ENCODE measurements at regions not wholly inside any gene's neighbourhood (a gene's known extent, or its start where the extent isn't known, plus 50 kb on each side); places are given as distances from the start of the nearest gene placed in this dataset.

GRCh38 chr5:125376059-125376641 is 629.7 kb upstream of the ZNF608 start:
- intact Hi-C loops (cut with DNase I), result no loop called here
- no peaks in the 10 kb centered on the region for H3K27me3 ChIP-seq
- no peak overlapping the region for H3K27ac ChIP-seq
- no peaks in the 10 kb centered on the region for H3K9me3 ChIP-seq
- no peaks in the 10 kb centered on the region for H3K4me1 ChIP-seq
- H3K36me3 ChIP-seq, result no peaks in the 10 kb centered on the region
- TF ChIP-seq POLR2A (IDR thresholded peaks at IDR 0.05) (no peak), CTCF (IDR thresholded peaks at IDR 0.05) (no peak)
- WGBS, 2 donors, result 95 to 96% methylated on average over 12 of the region's 12 CpGs
- no peak overlapping the region for H3K4me3 ChIP-seq (replicated peaks in 1 of 3)
- no peak for DNase-seq

GRCh38 chr5:125377141-125377540 is 630.7 kb upstream of the ZNF608 start:
- Histone ChIP-seq H3K4me1 (no peaks in the 10 kb centered on the region), H3K27me3 (no peaks in the 10 kb centered on the region), H3K27ac (no peak overlapping the region), H3K9me3 (no peaks in the 10 kb centered on the region), H3K36me3 (no peaks in the 10 kb centered on the region), H3K4me3 (replicated peaks in 1 of 3) (no peak overlapping the region)
- TF ChIP-seq POLR2A (IDR thresholded peaks at IDR 0.05) (no peak), CTCF (IDR thresholded peaks at IDR 0.05) (no peak)
- 66 to 88% methylated on average over 1 of the region's 1 CpG for WGBS, 2 donors
- intact Hi-C loops (cut with DNase I), result no loop called here
- DNase-seq, result no peak

- H3K27me3 ChIP-seq, result no peaks in the 10 kb centered on the region
- H3K4me3 ChIP-seq (replicated peaks in 1 of 3), result no peak overlapping the region
- H3K36me3 ChIP-seq, result no peaks in the 10 kb centered on the region
- no peak for DNase-seq
- TF ChIP-seq CTCF (IDR thresholded peaks at IDR 0.05) (no peak), POLR2A (IDR thresholded peaks at IDR 0.05) (no peak)
- no peaks in the 10 kb centered on the region for H3K9me3 ChIP-seq
- no peaks in the 10 kb centered on the region for H3K4me1 ChIP-seq
- intact Hi-C loops (cut with DNase I), result no loop called here
- H3K27ac ChIP-seq, result no peak overlapping the region
- 80 to 89% methylated on average over 6 of the region's 6 CpGs for WGBS, 2 donors
These were observed 634.9 kb upstream of the ZNF608 start for GRCh38 chr5:125381290-125381689.

GRCh38 chr5:125384071-125384470 is 637.6 kb upstream of the ZNF608 start:
- no peak for DNase-seq
- H3K27ac ChIP-seq, result no peak overlapping the region
- no peaks in the 10 kb centered on the region for H3K27me3 ChIP-seq
- TF ChIP-seq CTCF (IDR thresholded peaks at IDR 0.05), result no peak
- no peak for TF ChIP-seq POLR2A (IDR thresholded peaks at IDR 0.05)
- no peak overlapping the region for H3K4me3 ChIP-seq (replicated peaks in 1 of 3)
- H3K36me3 ChIP-seq, result no peaks in the 10 kb centered on the region
- intact Hi-C loops (cut with DNase I), result no loop called here
- H3K4me1 ChIP-seq, result no peaks in the 10 kb centered on the region
- 90 to 100% methylated on average over 1 of the region's 1 CpG for WGBS, 2 donors
- no peaks in the 10 kb centered on the region for H3K9me3 ChIP-seq

- Histone ChIP-seq H3K27ac (no peak overlapping the region), H3K4me3 (replicated peaks in 1 of 3) (no peak overlapping the region), H3K27me3 (no peaks in the 10 kb centered on the region), H3K36me3 (no peaks in the 10 kb centered on the region), H3K4me1 (no peaks in the 10 kb centered on the region), H3K9me3 (no peaks in the 10 kb centered on the region)
- 70 to 83% methylated on average over 2 of the region's 2 CpGs for WGBS, 2 donors
- intact Hi-C loops (cut with DNase I), result no loop called here
- no peak for DNase-seq
- TF ChIP-seq CTCF (IDR thresholded peaks at IDR 0.05) (no peak), POLR2A (IDR thresholded peaks at IDR 0.05) (no peak)
These were observed 643.9 kb upstream of the ZNF608 start for GRCh38 chr5:125390326-125390725.
